Nephron (organoid): ENCODE measurements at regions not wholly inside any gene's neighbourhood (a gene's known extent, or its start where the extent isn't known, plus 50 kb on each side); places are given as distances from the start of the nearest gene placed in this dataset.

Experiments
- H3K27ac Mint-ChIP-seq, 3 experiments: 2 replicates each; pipeline ENCODE4 v1.8.0; 2020; ENCODE audit warnings: mixed read lengths in 3 of 3, mild to moderate bottlenecking in 2 of 3, moderate library complexity in 1 of 3
- H3K27me3 Mint-ChIP-seq: 2 replicates; pipeline ENCODE4 v1.8.0; 2021; ENCODE audit warnings: low read depth, mild to moderate bottlenecking, moderate library complexity, mixed read lengths
- H3K36me3 Mint-ChIP-seq: 2 replicates; pipeline ENCODE4 v1.8.0; 2020; ENCODE audit warnings: low read depth, mixed read lengths
- H3K4me1 Mint-ChIP-seq: 2 replicates; pipeline ENCODE4 v1.8.0; 2020; ENCODE audit warnings: mixed read lengths
- H3K4me3 Mint-ChIP-seq, 3 experiments: 2 replicates each; pipeline ENCODE4 v1.8.0; 2020; ENCODE audit warnings: mild to moderate bottlenecking in 3 of 3, mixed read lengths in 3 of 3, moderate library complexity in 2 of 3
- H3K9me3 Mint-ChIP-seq: 2 replicates; pipeline ENCODE4 v1.8.0; 2020; ENCODE audit warnings: mixed read lengths
- CTCF ChIP-seq, 3 experiments: fragments of 200-600 bp; sonication (generic); IDR thresholded peaks; one replicate each; pipeline ENCODE4 v1.5.0; 2021; ENCODE audit warnings: antibody characterized with exemption in 3 of 3; ENCODE audit not compliant: unreplicated experiment in 3 of 3

- Mint-ChIP-seq H3K4me1 (no peaks in the 10 kb centered on the region), H3K27ac (no peak overlapping the region), H3K4me3 (no peak overlapping the region), H3K27me3 (no peaks in the 10 kb centered on the region), H3K36me3 (peaks cover 5% of the 10 kb centered on the region), H3K9me3 (peaks cover 7% of the 10 kb centered on the region)
- no peak for TF ChIP-seq CTCF (IDR thresholded peaks at IDR 0.05; ENCODE audit: unreplicated experiment in 3 of 3)
Measured at GRCh38 chr4:112840061-112840460, 203.1 kb downstream of the LARP7 start.

GRCh38 chr4:112840619-112841018 is 203.7 kb downstream of the LARP7 start:
- Mint-ChIP-seq H3K4me1 (no peaks in the 10 kb centered on the region), H3K27me3 (no peaks in the 10 kb centered on the region), H3K36me3 (peaks cover 5% of the 10 kb centered on the region), H3K27ac (no peak overlapping the region), H3K4me3 (no peak overlapping the region), H3K9me3 (peaks cover 7% of the 10 kb centered on the region)
- TF ChIP-seq CTCF (IDR thresholded peaks at IDR 0.05; ENCODE audit: unreplicated experiment in 3 of 3), result no peak

GRCh38 chr4:112842513-112842912 is 205.6 kb downstream of the LARP7 start:
- Mint-ChIP-seq H3K27me3 (no peaks in the 10 kb centered on the region), H3K4me3 (no peak overlapping the region), H3K36me3 (no peaks in the 10 kb centered on the region), H3K9me3 (no peaks in the 10 kb centered on the region), H3K4me1 (no peaks in the 10 kb centered on the region), H3K27ac (no peak overlapping the region)
- no peak for TF ChIP-seq CTCF (IDR thresholded peaks at IDR 0.05; ENCODE audit: unreplicated experiment in 3 of 3)

- H3K36me3 Mint-ChIP-seq, result no peaks in the 10 kb centered on the region
- no peaks in the 10 kb centered on the region for H3K9me3 Mint-ChIP-seq
- peaks cover 5% of the 10 kb centered on the region for H3K4me1 Mint-ChIP-seq
- no peaks in the 10 kb centered on the region for H3K27me3 Mint-ChIP-seq
- H3K4me3 Mint-ChIP-seq, result no peak overlapping the region
- TF ChIP-seq CTCF (IDR thresholded peaks at IDR 0.05; ENCODE audit: unreplicated experiment in 3 of 3), result no peak
- no peak overlapping the region for H3K27ac Mint-ChIP-seq
Measured at GRCh38 chr4:112845386-112845785, 204.1 kb upstream of the ANK2 start.

GRCh38 chr4:112847045-112847444 is 202.4 kb upstream of the ANK2 start:
- Mint-ChIP-seq H3K27me3 (no peaks in the 10 kb centered on the region), H3K36me3 (no peaks in the 10 kb centered on the region), H3K4me1 (peaks cover 7% of the 10 kb centered on the region), H3K9me3 (no peaks in the 10 kb centered on the region), H3K4me3 (no peak overlapping the region), H3K27ac (no peak overlapping the region)
- no peak for TF ChIP-seq CTCF (IDR thresholded peaks at IDR 0.05; ENCODE audit: unreplicated experiment in 3 of 3)

- TF ChIP-seq CTCF (IDR thresholded peaks at IDR 0.05; ENCODE audit: unreplicated experiment in 3 of 3), result no peak
- Mint-ChIP-seq H3K4me1 (peaks cover 15% of the 10 kb centered on the region), H3K36me3 (no peaks in the 10 kb centered on the region), H3K27me3 (no peaks in the 10 kb centered on the region), H3K27ac (no peak overlapping the region), H3K9me3 (no peaks in the 10 kb centered on the region), H3K4me3 (no peak overlapping the region)
Measured at GRCh38 chr4:112847781-112848180, 201.7 kb upstream of the ANK2 start.
